Activated CD8-positive, alpha-beta memory T cell treated with anti-CD3 and anti-CD28 coated beads, Interleukin-2, amount 10 ng/mL, durations not matched to agents 7 days and 5 days (primary cell): ENCODE measurements at regions not wholly inside any gene's neighbourhood (a gene's known extent, or its start where the extent isn't known, plus 50 kb on each side); places are given as distances from the start of the nearest gene placed in this dataset.

ENCODE experiments used
- ATAC-seq: fragments of 150-1000 bp; cut with Tn5 transposase; one replicate; pipeline ENCODE4 v1.10.0; 2021; ENCODE audit warnings: moderate library complexity
- CTCF ChIA-PET: fragments of 350-600 bp; sonication (Branson Sonifier 250); formaldehyde crosslinking; loops from one replicate; lab custom pipeline; 2021; ENCODE audit warnings: antibody characterized with exemption; lab: Charles Lee
- DNase-seq: peaks from one replicate; pipeline ENCODE4 v3.0.0-alpha.2; 2020
- H3K27ac Mint-ChIP-seq: one replicate; pipeline ENCODE4 v1.8.0; 2021; ENCODE audit warnings: mild to moderate bottlenecking, mixed read lengths
- H3K27me3 Mint-ChIP-seq: one replicate; pipeline ENCODE4 v1.8.0; 2021; ENCODE audit warnings: mixed read lengths
- H3K36me3 Mint-ChIP-seq: one replicate; pipeline ENCODE4 v1.8.0; 2021; ENCODE audit warnings: mild to moderate bottlenecking, mixed read lengths
- H3K4me1 Mint-ChIP-seq: one replicate; pipeline ENCODE4 v1.8.0; 2021; ENCODE audit warnings: mixed read lengths
- H3K4me3 Mint-ChIP-seq: one replicate; pipeline ENCODE4 v1.8.0; 2021; ENCODE audit warnings: mild to moderate bottlenecking, moderate library complexity, mixed read lengths
- H3K9me3 Mint-ChIP-seq: one replicate; pipeline ENCODE4 v1.8.0; 2022; ENCODE audit warnings: low read depth, mixed read lengths

- Mint-ChIP-seq H3K36me3 (no peaks in the 10 kb centered on the region), H3K4me3 (no peak overlapping the region), H3K4me1 (no peaks in the 10 kb centered on the region), H3K9me3 (peaks cover 4% of the 10 kb centered on the region), H3K27ac (no peak overlapping the region), H3K27me3 (no peaks in the 10 kb centered on the region)
- CTCF ChIA-PET: no interaction called here
- DNase-seq (no peak), ATAC-seq (no peak)
Observed at GRCh38 chr3:7793786-7794185, 707.8 kb upstream of the LMCD1 start.

DNA sequence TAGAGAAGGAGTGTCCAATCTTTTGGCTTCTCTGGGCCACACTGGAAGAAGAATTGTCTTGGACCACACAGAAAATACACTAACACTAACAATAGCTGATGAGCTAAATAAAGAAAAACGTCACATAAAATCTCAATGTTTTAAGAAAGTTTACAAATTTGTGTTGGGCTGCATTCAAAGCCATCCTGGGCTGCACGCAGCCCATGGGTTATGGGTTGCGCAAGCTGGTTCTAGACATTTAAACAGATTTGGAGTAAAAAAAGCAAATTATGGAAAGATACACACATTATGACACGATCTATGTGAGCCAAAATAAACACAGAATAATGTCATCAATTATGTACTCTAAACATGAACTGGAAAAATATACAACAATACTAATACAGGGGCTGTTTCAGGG lies 703.3 kb upstream of the LMCD1 start:
- Mint-ChIP-seq H3K27me3 (no peaks in the 10 kb centered on the region), H3K27ac (no peak overlapping the region), H3K4me3 (no peak overlapping the region), H3K36me3 (no peaks in the 10 kb centered on the region), H3K9me3 (no peaks in the 10 kb centered on the region), H3K4me1 (no peaks in the 10 kb centered on the region)
- ATAC-seq: no peak
- CTCF ChIA-PET: no interaction called here
- DNase-seq: no peak

- CTCF ChIA-PET: no interaction called here
- no peak for ATAC-seq
- DNase-seq: no peak
- Mint-ChIP-seq H3K27ac (no peak overlapping the region), H3K4me1 (no peaks in the 10 kb centered on the region), H3K27me3 (no peaks in the 10 kb centered on the region), H3K9me3 (no peaks in the 10 kb centered on the region), H3K36me3 (no peaks in the 10 kb centered on the region), H3K4me3 (no peak overlapping the region)
Observed at GRCh38 chr3:7800006-7800780, 701.4 kb upstream of the LMCD1 start.

DNA sequence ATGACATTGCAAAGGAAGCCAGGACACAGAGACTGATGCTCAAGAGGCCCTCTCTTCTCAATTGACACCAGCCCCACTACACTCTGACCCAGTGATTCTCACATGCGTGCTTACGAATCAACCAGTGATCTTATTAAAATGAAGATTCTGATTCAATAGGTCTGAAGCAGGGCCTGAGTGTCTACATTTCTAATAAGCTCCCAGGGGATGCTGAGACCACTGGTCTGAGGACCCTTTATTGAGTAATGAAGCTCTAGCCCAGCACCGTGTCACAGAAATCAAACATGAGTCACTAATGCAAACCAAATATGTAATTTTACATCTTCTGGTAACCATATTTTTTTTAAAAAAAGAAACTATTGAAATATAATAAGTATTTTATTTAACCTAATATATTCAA lies 689.1 kb upstream of the LMCD1 start:
- Mint-ChIP-seq H3K27me3 (no peaks in the 10 kb centered on the region), H3K36me3 (no peaks in the 10 kb centered on the region)
- CTCF ChIA-PET: no interaction called here

DNA sequence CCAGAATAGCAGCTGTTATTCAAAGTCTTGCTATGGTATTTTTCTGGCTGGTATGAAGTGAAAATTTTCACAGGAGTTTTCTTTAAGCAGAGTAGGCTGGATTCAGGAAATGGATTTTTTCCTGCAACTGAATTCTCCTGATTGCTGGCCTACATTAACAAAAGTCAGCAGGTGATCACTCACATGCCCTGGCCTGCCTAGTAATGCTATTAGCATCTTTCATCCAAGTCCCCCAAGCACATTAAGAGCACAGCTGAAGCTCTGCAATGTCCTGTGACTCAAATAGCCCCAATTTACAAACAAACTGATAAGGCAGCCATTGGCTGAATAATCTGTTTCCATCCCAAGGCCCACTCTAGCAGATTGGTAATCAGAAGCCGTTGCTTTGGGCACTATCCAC lies 688.3 kb upstream of the LMCD1 start:
- Mint-ChIP-seq H3K27me3 (no peaks in the 10 kb centered on the region), H3K4me1 (no peaks in the 10 kb centered on the region), H3K4me3 (no peak overlapping the region), H3K27ac (no peak overlapping the region), H3K9me3 (peaks cover 6% of the 10 kb centered on the region), H3K36me3 (no peaks in the 10 kb centered on the region)
- CTCF ChIA-PET: no interaction called here
- no peak for ATAC-seq
- DNase-seq: no peak

More for the DNA sequence above, 689.1 kb upstream of the LMCD1 start:
- Mint-ChIP-seq H3K4me3 (no peak overlapping the region), H3K27ac (no peak overlapping the region), H3K4me1 (no peaks in the 10 kb centered on the region), H3K9me3 (peaks cover 4% of the 10 kb centered on the region)
- ATAC-seq (no peak), DNase-seq (no peak)

DNA sequence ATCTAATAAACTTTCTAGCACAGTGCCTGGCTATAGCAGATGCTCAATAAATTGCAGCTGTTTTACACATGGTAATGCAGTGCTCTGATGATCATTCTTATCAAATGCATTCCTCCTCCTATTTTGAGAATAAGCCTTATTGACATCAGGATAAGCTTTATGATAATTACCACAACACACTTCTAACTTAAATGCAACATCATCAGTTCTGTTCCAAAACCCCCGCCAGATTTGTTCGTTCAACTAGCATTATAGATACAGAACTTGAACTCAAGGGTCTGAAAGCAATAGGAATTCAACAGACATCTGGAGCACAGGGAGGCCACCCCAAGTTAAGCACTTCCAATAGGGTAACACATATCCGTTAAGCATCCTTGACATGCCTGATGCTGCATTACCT lies 684.4 kb upstream of the LMCD1 start:
- CTCF ChIA-PET: no interaction called here
- Mint-ChIP-seq H3K36me3 (no peaks in the 10 kb centered on the region), H3K27ac (no peak overlapping the region), H3K4me3 (no peak overlapping the region), H3K9me3 (peaks cover 3% of the 10 kb centered on the region), H3K4me1 (no peaks in the 10 kb centered on the region), H3K27me3 (no peaks in the 10 kb centered on the region)
- DNase-seq (no peak), ATAC-seq (no peak)

DNA sequence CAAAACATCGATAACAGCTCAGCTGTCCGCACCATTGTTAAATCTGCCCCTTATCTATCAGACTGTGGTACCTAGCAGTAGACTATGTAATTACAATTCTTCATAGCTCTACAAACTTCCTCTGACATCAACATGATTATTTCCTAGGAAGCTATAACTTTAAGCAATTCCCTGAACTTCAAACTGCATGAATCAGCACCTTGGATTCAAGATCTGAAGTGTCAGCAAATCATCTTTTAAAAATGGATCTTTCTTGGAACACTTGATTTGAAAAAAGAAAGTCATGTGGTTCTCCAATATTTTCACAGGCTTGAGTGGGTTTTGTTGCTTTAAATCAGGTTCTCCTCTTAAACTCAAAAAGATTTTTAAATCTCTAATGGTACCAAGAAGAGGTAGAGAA lies 680.7 kb upstream of the LMCD1 start:
- H3K9me3 Mint-ChIP-seq: peaks cover 13% of the 10 kb centered on the region
- no peaks in the 10 kb centered on the region for H3K27me3 Mint-ChIP-seq
- no peak overlapping the region for H3K27ac Mint-ChIP-seq
- DNase-seq (no peak), ATAC-seq (no peak)
- CTCF ChIA-PET: no interaction called here
- no peaks in the 10 kb centered on the region for H3K4me1 Mint-ChIP-seq
- H3K4me3 Mint-ChIP-seq: no peak overlapping the region
- H3K36me3 Mint-ChIP-seq: peaks cover 2% of the 10 kb centered on the region

DNA sequence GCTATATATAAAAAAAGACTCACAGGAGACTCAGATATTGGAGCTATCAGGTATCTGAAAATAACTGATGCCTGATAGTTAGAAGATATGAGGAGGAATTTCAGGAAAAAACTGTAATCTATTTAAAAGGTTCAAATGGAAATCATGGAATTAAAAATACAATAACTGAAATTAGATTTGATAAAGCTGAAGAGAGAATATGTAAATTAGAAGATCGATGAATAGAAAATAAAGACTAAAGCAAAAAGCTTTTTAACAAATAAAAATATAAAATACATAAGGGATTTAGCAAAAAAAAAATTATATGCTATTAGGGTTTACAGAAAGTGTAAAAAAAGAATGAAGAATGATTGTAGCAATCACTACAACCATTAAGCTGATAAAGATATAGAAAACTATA lies 679.8 kb upstream of the LMCD1 start:
- Mint-ChIP-seq H3K27me3 (no peaks in the 10 kb centered on the region), H3K9me3 (peaks cover 13% of the 10 kb centered on the region), H3K4me1 (no peaks in the 10 kb centered on the region), H3K27ac (no peak overlapping the region), H3K36me3 (peaks cover 2% of the 10 kb centered on the region), H3K4me3 (no peak overlapping the region)
- no peak for ATAC-seq
- DNase-seq: no peak
- CTCF ChIA-PET: no interaction called here

GRCh38 chr3:7841451-7841850 lies 660.2 kb upstream of the LMCD1 start:
- CTCF ChIA-PET: no interaction called here
- no peak for ATAC-seq
- H3K27me3 Mint-ChIP-seq: no peaks in the 10 kb centered on the region

GRCh38 chr3:7843441-7843840 lies 658.2 kb upstream of the LMCD1 start:
- no peaks in the 10 kb centered on the region for H3K27me3 Mint-ChIP-seq
- peaks cover 4% of the 10 kb centered on the region for H3K9me3 Mint-ChIP-seq

More at GRCh38 chr3:7841451-7841850, 660.2 kb upstream of the LMCD1 start:
- Mint-ChIP-seq H3K9me3 (peaks cover 4% of the 10 kb centered on the region), H3K4me3 (no peak overlapping the region), H3K27ac (no peak overlapping the region), H3K4me1 (no peaks in the 10 kb centered on the region), H3K36me3 (no peaks in the 10 kb centered on the region)
- DNase-seq: no peak

DNA sequence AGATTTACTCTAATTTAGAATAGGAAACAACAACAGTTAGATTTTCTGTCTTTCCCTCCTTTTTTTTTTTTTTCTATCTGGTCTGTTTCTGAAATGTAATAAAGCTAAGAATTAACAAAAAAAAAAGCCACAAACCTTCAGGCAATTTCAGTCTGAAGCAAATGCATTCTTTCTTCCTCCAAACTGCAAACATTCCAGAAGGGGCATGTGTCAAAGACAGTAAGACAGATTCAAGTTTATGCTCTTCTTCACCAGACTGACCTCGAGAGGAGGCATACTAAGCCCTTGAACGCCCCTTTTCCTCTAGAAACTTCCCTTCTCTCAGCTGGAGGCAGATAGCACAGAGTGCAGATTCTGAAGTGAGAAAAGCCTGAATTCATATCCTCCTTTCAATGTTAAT lies 654.6 kb upstream of the LMCD1 start:
- CTCF ChIA-PET: no interaction called here
- H3K36me3 Mint-ChIP-seq: no peaks in the 10 kb centered on the region
- no peak overlapping the region for H3K27ac Mint-ChIP-seq
- H3K4me3 Mint-ChIP-seq: no peak overlapping the region
- no peaks in the 10 kb centered on the region for H3K4me1 Mint-ChIP-seq
- ATAC-seq (no peak), DNase-seq (no peak)
- H3K27me3 Mint-ChIP-seq: no peaks in the 10 kb centered on the region
- H3K9me3 Mint-ChIP-seq: peaks cover 4% of the 10 kb centered on the region

More at GRCh38 chr3:7843441-7843840, 658.2 kb upstream of the LMCD1 start:
- CTCF ChIA-PET: no interaction called here
- Mint-ChIP-seq H3K36me3 (no peaks in the 10 kb centered on the region), H3K4me3 (no peak overlapping the region), H3K27ac (no peak overlapping the region), H3K4me1 (no peaks in the 10 kb centered on the region)
- no peak for ATAC-seq
- DNase-seq: no peak

GRCh38 chr3:7847521-7847920 lies 654.1 kb upstream of the LMCD1 start:
- Mint-ChIP-seq H3K27me3 (no peaks in the 10 kb centered on the region), H3K27ac (no peak overlapping the region), H3K4me1 (no peaks in the 10 kb centered on the region), H3K36me3 (no peaks in the 10 kb centered on the region), H3K9me3 (peaks cover 4% of the 10 kb centered on the region), H3K4me3 (no peak overlapping the region)
- DNase-seq (no peak), ATAC-seq (no peak)
- CTCF ChIA-PET: no interaction called here

DNA sequence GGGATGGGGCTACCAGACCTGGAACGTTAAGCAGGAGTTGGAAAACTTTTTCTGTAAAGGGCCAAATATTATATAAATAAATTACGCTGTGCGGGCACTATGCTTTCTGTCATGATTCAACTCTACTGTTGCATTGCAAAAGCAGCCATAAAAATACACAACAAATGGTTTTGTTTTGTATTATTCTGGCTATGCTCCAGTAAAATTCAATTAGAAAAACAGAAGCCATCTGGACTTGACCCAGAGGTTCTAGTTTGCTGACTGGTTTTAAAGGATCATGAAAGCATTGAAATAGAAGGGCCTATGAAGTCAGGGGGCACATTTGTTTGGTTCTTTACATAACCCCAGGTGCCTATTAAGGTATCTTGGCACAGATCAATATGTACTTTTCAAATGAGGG lies 647.4 kb upstream of the LMCD1 start:
- H3K36me3 Mint-ChIP-seq: no peaks in the 10 kb centered on the region

DNA sequence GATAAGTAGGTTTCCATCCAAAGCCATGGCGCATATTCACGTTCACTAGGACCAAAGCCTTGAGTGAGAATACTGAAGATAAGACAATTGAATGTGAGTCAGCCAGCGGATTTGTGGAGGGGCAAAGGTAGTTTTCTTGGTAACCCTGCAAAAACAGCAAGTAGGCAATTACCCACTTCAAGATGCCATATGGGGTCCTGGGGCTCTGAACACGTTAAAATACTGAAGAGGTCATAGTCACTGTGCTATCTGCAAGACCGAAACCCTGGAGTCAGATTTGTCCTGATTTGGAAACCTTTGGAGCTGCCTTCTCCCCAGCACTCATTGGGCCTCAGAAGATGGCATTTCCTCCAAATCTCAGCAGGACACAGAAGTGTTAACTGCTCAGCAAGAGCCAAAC lies 646.9 kb upstream of the LMCD1 start:
- no peaks in the 10 kb centered on the region for H3K4me1 Mint-ChIP-seq
- ATAC-seq: no peak
- peaks cover 6% of the 10 kb centered on the region for H3K9me3 Mint-ChIP-seq
- DNase-seq: no peak
- no peaks in the 10 kb centered on the region for H3K36me3 Mint-ChIP-seq
- H3K27ac Mint-ChIP-seq: no peak overlapping the region
- CTCF ChIA-PET: no interaction called here
- H3K4me3 Mint-ChIP-seq: no peak overlapping the region
- H3K27me3 Mint-ChIP-seq: no peaks in the 10 kb centered on the region

More for the DNA sequence above, 647.4 kb upstream of the LMCD1 start:
- Mint-ChIP-seq H3K27ac (no peak overlapping the region), H3K9me3 (peaks cover 4% of the 10 kb centered on the region), H3K4me1 (no peaks in the 10 kb centered on the region), H3K4me3 (no peak overlapping the region), H3K27me3 (no peaks in the 10 kb centered on the region)
- no peak for ATAC-seq
- DNase-seq: no peak
- CTCF ChIA-PET: no interaction called here
